HepG2 (cell line): ENCODE measurements at regions not wholly inside any gene's neighbourhood (a gene's known extent, or its start where the extent isn't known, plus 50 kb on each side); places are given as distances from the start of the nearest gene placed in this dataset.

ENCODE experiments used
- EED ChIP-seq: sonication (generic); formaldehyde crosslinking; IDR thresholded peaks from 2 replicates; pipeline ENCODE4 v1.5.0; 2020; ENCODE audit warnings: mild to moderate bottlenecking, missing genetic modification reagents
- HDAC1 ChIP-seq: sonication (generic); formaldehyde crosslinking; IDR thresholded peaks from 2 replicates; pipeline ENCODE4 v1.5.1; 2020; ENCODE audit warnings: mild to moderate bottlenecking, missing genetic modification reagents
- HDAC6 ChIP-seq: fragments of 200-600 bp; sonication (generic); IDR thresholded peaks from 2 replicates; pipeline ENCODE4 v1.7.0; 2017; ENCODE audit warnings: mild to moderate bottlenecking, antibody characterized with exemption, low read length, low read depth
- HNF4G ChIP-seq, 2 experiments: sonication (generic) in 1 of 2; formaldehyde crosslinking in 1 of 2; IDR thresholded peaks; 2 replicates each; pipeline versions ENCODE4 v1.4.0 to v1.6.1; 2011 to 2020; ENCODE audit warnings: borderline replicate concordance in 2 of 2, low read depth in 2 of 2, mild to moderate bottlenecking in 2 of 2, low read length in 1 of 2, missing genetic modification reagents in 1 of 2, moderate library complexity in 1 of 2
- MBD4 ChIP-seq: IDR thresholded peaks from 2 replicates; pipeline ENCODE4 v1.6.1; 2012; ENCODE audit warnings: low read length, inconsistent platforms, borderline replicate concordance
- MBNL3 ChIP-seq: fragments of 250-450 bp; sonication (Bioruptor Pico); conservative IDR thresholded peaks from 2 replicates; pipeline ENCODE4 v1.8.0; 2022; ENCODE audit warnings: mild to moderate bottlenecking, inconsistent platforms
- NCOR1 ChIP-seq: fragments of 200-600 bp; sonication (generic); IDR thresholded peaks from 2 replicates; pipeline ENCODE4 v1.7.0; 2017; ENCODE audit warnings: antibody characterized with exemption, low read length, borderline replicate concordance
- NFYC ChIP-seq: IDR thresholded peaks from 2 replicates; pipeline ENCODE4 v1.6.1; 2016; ENCODE audit warnings: missing genetic modification reagents, missing compliant biosample characterization
- NR2F2 ChIP-seq: IDR thresholded peaks from 2 replicates; pipeline ENCODE4 v1.6.1; 2012; ENCODE audit warnings: low read depth, inconsistent platforms, borderline replicate concordance
- PHF5A ChIP-seq: IDR thresholded peaks from one replicate; pipeline ENCODE4 v1.6.1; 2018; ENCODE audit warnings: low read depth, missing genetic modification reagents; ENCODE audit not compliant: unreplicated experiment
- POGZ ChIP-seq: sonication (generic); formaldehyde crosslinking; IDR thresholded peaks from 2 replicates; pipeline ENCODE4 v1.4.0; 2020; ENCODE audit warnings: mild to moderate bottlenecking, missing genetic modification reagents
- RFX1 ChIP-seq: fragments of 450-650 bp; IDR thresholded peaks from 2 replicates; pipeline ENCODE4 v1.6.1; 2017
- TCF12 ChIP-seq, 2 experiments: fragments of 450-650 bp in 1 of 2; sonication (generic) in 1 of 2; formaldehyde crosslinking in 1 of 2; IDR thresholded peaks; 2 replicates each; pipeline versions ENCODE4 v1.6.1 to v1.8.0; 2017 to 2022; ENCODE audit warnings: antibody characterized with exemption in 1 of 2, mild to moderate bottlenecking in 1 of 2, missing genetic modification reagents in 1 of 2, moderate library complexity in 1 of 2
- ZBTB8A ChIP-seq: sonication (generic); formaldehyde crosslinking; IDR thresholded peaks from 2 replicates; pipeline ENCODE4 v1.4.0; 2020; ENCODE audit warnings: mild to moderate bottlenecking, low read depth, missing genetic modification reagents, borderline replicate concordance
- ZNF253 ChIP-seq: sonication (generic); formaldehyde crosslinking; IDR thresholded peaks from 2 replicates; pipeline ENCODE4 v1.8.0; 2022; ENCODE audit warnings: mild to moderate bottlenecking, missing genetic modification reagents, borderline replicate concordance
- ZNF335 ChIP-seq: sonication (generic); formaldehyde crosslinking; IDR thresholded peaks from 2 replicates; pipeline ENCODE4 v1.4.0; 2020; ENCODE audit warnings: missing genetic modification reagents
- ZNF598 ChIP-seq: sonication (generic); formaldehyde crosslinking; IDR thresholded peaks from 2 replicates; pipeline ENCODE4 v1.5.1; 2020; ENCODE audit warnings: mild to moderate bottlenecking, missing genetic modification reagents, borderline replicate concordance
- ZNF672 ChIP-seq: sonication (generic); formaldehyde crosslinking; IDR thresholded peaks from 2 replicates; pipeline ENCODE4 v1.8.1; 2022; ENCODE audit warnings: missing genetic modification reagents
- TF ChIP-seq, protein P1 (sequence below): sonication (generic); formaldehyde crosslinking; IDR thresholded peaks from 2 replicates; pipeline ENCODE4 v1.5.0; 2020; ENCODE audit warnings: missing genetic modification reagents
- TF ChIP-seq, protein P2 (sequence below): sonication (generic); formaldehyde crosslinking; IDR thresholded peaks from 2 replicates; pipeline ENCODE4 v1.4.0; 2020; ENCODE audit warnings: missing genetic modification reagents, borderline replicate concordance
- TF ChIP-seq, protein P3 (sequence below): sonication (generic); formaldehyde crosslinking; IDR thresholded peaks from 2 replicates; pipeline ENCODE4 v1.4.0; 2020; ENCODE audit warnings: missing genetic modification reagents
- TF ChIP-seq, protein P4 (sequence below): sonication (generic); formaldehyde crosslinking; IDR thresholded peaks from 2 replicates; pipeline ENCODE4 v1.8.0; 2022; ENCODE audit warnings: low read depth, missing genetic modification reagents
- TF ChIP-seq, protein P5 (sequence below): sonication (generic); formaldehyde crosslinking; IDR thresholded peaks from 2 replicates; pipeline ENCODE4 v1.8.0; 2022; ENCODE audit warnings: missing genetic modification reagents, mild to moderate bottlenecking, inconsistent platforms, borderline replicate concordance

DNA sequence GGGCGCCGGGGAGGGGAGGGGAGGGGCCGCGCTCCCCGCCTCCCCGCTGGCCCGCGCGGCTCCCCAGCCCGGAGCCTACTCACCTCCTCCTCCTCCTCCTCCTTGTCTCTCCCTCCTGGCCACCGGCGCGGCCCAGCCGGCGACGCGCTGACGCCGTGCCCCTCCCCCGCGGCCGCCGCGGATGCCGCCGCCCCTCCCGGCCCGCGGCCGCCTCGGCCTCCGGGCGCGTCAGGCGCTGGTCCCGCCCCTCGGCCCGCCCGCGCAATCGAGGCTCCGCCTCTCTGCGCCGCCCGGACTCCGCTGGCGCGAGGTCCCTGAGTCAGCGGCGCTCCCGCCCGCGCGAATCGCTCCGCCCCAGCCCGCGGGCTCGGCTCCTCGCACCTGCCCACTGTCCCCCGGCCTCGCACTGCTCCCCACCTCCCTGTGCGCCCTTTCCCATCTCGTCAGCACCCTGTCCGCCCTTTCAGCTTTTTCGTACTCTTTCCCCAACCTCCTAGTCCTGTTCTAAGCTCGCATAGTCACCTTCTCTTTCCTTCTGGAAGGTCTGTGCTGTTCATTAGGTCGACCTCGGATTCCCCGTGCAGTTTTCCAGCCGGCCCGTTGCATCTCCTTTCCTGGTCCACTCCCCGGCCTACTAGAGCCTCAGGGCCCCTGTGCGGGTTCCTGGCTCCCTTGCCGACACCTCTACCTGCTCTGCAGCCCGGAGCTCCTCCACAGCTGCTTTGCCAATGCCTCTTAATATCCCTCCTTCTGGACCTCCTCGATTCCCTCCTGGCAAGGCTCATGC, 187.4 kb downstream of the ZEB2 start (continued):
- TF ChIP-seq, protein P1, sequence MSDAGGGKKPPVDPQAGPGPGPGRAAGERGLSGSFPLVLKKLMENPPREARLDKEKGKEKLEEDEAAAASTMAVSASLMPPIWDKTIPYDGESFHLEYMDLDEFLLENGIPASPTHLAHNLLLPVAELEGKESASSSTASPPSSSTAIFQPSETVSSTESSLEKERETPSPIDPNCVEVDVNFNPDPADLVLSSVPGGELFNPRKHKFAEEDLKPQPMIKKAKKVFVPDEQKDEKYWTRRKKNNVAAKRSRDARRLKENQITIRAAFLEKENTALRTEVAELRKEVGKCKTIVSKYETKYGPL (CRISPR knock-in tag), result no peak
- TF ChIP-seq ZBTB8A (CRISPR knock-in tag) (no peak), HDAC1 (CRISPR knock-in tag) (no peak), ZNF253 (CRISPR knock-in tag) (0 out of 2 replicates have a peak, but pooled peaks have one; percentile 30), TCF12 (IDR thresholded peaks at IDR 0.05) (no peak), TCF12 (CRISPR knock-in tag; IDR thresholded peaks at IDR 0.05) (no peak), RFX1 (no peak), MBD4 (no peak), HNF4G (IDR thresholded peaks at IDR 0.05; ENCODE audit: borderline replicate concordance, low read depth, low read length) (peak; percentile 14; the same call in 1 of the 2 replicates), HNF4G (CRISPR knock-in tag; IDR thresholded peaks at IDR 0.05; ENCODE audit: borderline replicate concordance, low read depth) (no peak), POGZ (peak; percentile 47; the same call in 1 of the 2 replicates), ZNF672 (CRISPR knock-in tag) (no peak; the same call in 1 of the 2 replicates), NCOR1 (no peak), NR2F2 (no peak; the same call in 1 of the 2 replicates), ZNF335 (no peak), NFYC (CRISPR knock-in tag) (0 out of 2 replicates have a peak, but pooled peaks have one; percentile 17), HDAC6 (no peak), MBNL3 (CRISPR knock-in tag) (no peak), PHF5A (CRISPR knock-in tag) (no peak), EED (CRISPR knock-in tag) (0 out of 2 replicates have a peak, but pooled peaks have one; percentile 44), ZNF598 (CRISPR knock-in tag) (no peak)
- TF ChIP-seq, protein P2, sequence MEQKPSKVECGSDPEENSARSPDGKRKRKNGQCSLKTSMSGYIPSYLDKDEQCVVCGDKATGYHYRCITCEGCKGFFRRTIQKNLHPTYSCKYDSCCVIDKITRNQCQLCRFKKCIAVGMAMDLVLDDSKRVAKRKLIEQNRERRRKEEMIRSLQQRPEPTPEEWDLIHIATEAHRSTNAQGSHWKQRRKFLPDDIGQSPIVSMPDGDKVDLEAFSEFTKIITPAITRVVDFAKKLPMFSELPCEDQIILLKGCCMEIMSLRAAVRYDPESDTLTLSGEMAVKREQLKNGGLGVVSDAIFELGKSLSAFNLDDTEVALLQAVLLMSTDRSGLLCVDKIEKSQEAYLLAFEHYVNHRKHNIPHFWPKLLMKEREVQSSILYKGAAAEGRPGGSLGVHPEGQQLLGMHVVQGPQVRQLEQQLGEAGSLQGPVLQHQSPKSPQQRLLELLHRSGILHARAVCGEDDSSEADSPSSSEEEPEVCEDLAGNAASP (CRISPR knock-in tag), result no peak
- TF ChIP-seq, protein P3, sequence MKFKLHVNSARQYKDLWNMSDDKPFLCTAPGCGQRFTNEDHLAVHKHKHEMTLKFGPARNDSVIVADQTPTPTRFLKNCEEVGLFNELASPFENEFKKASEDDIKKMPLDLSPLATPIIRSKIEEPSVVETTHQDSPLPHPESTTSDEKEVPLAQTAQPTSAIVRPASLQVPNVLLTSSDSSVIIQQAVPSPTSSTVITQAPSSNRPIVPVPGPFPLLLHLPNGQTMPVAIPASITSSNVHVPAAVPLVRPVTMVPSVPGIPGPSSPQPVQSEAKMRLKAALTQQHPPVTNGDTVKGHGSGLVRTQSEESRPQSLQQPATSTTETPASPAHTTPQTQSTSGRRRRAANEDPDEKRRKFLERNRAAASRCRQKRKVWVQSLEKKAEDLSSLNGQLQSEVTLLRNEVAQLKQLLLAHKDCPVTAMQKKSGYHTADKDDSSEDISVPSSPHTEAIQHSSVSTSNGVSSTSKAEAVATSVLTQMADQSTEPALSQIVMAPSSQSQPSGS, result 0 out of 2 replicates have a peak, but pooled peaks have one; percentile 26
- TF ChIP-seq, protein P4, sequence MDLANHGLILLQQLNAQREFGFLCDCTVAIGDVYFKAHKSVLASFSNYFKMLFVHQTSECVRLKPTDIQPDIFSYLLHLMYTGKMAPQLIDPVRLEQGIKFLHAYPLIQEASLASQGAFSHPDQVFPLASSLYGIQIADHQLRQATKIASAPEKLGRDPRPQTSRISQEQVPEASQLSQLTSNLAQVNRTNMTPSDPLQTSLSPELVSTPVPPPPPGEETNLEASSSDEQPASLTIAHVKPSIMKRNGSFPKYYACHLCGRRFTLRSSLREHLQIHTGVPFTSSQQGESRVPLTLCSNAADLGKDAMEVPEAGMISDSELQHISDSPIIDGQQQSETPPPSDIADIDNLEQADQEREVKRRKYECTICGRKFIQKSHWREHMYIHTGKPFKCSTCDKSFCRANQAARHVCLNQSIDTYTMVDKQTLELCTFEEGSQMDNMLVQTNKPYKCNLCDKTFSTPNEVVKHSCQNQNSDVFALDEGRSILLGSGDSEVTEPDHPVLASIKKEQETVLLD, result peak; percentile 87
- TF ChIP-seq, protein P5, sequence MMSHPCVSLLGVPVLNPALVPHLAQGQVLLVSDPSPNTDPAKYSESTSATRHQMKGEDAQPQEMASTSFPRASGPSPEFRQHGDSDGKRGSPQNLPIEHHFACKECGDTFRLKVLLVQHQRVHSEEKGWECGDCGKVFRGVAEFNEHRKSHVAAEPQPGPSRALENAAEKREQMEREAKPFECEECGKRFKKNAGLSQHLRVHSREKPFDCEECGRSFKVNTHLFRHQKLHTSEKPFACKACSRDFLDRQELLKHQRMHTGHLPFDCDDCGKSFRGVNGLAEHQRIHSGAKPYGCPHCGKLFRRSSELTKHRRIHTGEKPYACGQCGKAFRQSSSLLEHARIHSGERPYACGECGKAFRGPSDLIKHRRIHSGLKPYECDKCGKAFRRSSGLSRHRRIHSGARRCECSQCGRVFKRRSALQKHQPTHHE (CRISPR knock-in tag), result peak; percentile 79; the same call in 1 of the 2 replicates
